Neural cell (in vitro differentiated cells): ENCODE measurements at regions not wholly inside any gene's neighbourhood (a gene's known extent, or its start where the extent isn't known, plus 50 kb on each side); places are given as distances from the start of the nearest gene placed in this dataset.
"Not testable (repeated sequence)": the region's sequence is repeated elsewhere in the genome, so short reads cannot be mapped to it uniquely, and the experiment has no call there.

Experiments
- H2AFZ ChIP-seq: fragments of 200-600, 300-800 bp; sonication (generic), shearing (Covaris generic); 2 replicates; pipeline ENCODE4 v1.6.0; 2014; ENCODE audit warnings: low read depth, mild to moderate bottlenecking, antibody characterized with exemption, low read length, moderate library complexity
- H3F3A ChIP-seq: fragments of 200-600 bp; shearing (Covaris generic); 2 replicates; pipeline ENCODE4 v1.6.1; 2016; ENCODE audit warnings: mild to moderate bottlenecking, moderate library complexity, mixed read lengths, antibody characterized with exemption, low read length; ENCODE audit not compliant: insufficient read depth, poor library complexity, severe bottlenecking
- H3K27ac ChIP-seq: fragments of 200-600, 300-800 bp; sonication (generic), shearing (Covaris generic); 2 replicates; pipeline ENCODE4 v1.5.1; 2014; ENCODE audit warnings: mild to moderate bottlenecking, low read length, moderate library complexity
- H3K27me3 ChIP-seq: fragments of 300-800, 200-600 bp; sonication (generic), shearing (Covaris generic); 2 replicates; pipeline ENCODE4 v1.6.0; 2014; ENCODE audit warnings: mild to moderate bottlenecking, low read depth, low read length, moderate library complexity; ENCODE audit not compliant: insufficient read depth
- H3K36me3 ChIP-seq: fragments of 300-800, 200-600 bp; sonication (generic), shearing (Covaris generic); 2 replicates; pipeline ENCODE4 v1.5.1; 2014; ENCODE audit warnings: mild to moderate bottlenecking, antibody characterized with exemption, low read length, moderate library complexity; ENCODE audit not compliant: insufficient read depth
- H3K4me2 ChIP-seq: fragments of 300-800, 200-600 bp; sonication (generic), shearing (Covaris generic); 2 replicates; pipeline ENCODE4 v1.6.0; 2014; ENCODE audit warnings: mild to moderate bottlenecking, low read length
- H3K4me3 ChIP-seq: fragments of 300-800, 200-600 bp; sonication (generic), shearing (Covaris generic); 2 replicates; pipeline ENCODE4 v1.5.1; 2014; ENCODE audit warnings: mild to moderate bottlenecking, low read length, moderate library complexity
- H3K79me2 ChIP-seq: fragments of 200-600 bp; shearing (Covaris generic); replicated peaks from 2 replicates; pipeline ENCODE4 v1.6.0; 2014; ENCODE audit warnings: mild to moderate bottlenecking, low read length, moderate library complexity; ENCODE audit not compliant: insufficient read depth
- H3K9ac ChIP-seq: fragments of 300-800, 200-600 bp; sonication (generic), shearing (Covaris generic); 2 replicates; pipeline ENCODE4 v1.6.1; 2016; ENCODE audit warnings: mild to moderate bottlenecking, low read length, mixed read lengths
- H3K9me2 ChIP-seq: fragments of 200-600 bp; shearing (Covaris generic); 2 replicates; pipeline ENCODE4 v1.6.1; 2016; ENCODE audit warnings: mild to moderate bottlenecking, low read length, mixed read lengths; ENCODE audit not compliant: insufficient read depth
- H3K9me3 ChIP-seq: fragments of 200-600, 300-800 bp; sonication (generic), shearing (Covaris generic); 2 replicates; pipeline ENCODE4 v1.6.1; 2016; ENCODE audit warnings: mild to moderate bottlenecking, mixed run types, low read length, moderate library complexity, mixed read lengths
- H4K20me1 ChIP-seq: fragments of 200-600 bp; shearing (Covaris generic); 2 replicates; pipeline ENCODE4 v1.6.1; 2016; ENCODE audit warnings: mild to moderate bottlenecking, mixed run types; ENCODE audit not compliant: insufficient read depth

GRCh38 chr7:55743454-55743717 is 119.2 kb downstream of the SEPTIN14 start:
- H3K36me3 ChIP-seq, H3K4me3 ChIP-seq: not testable (repeated sequence)

GRCh38 chr7:55742651-55743453 is 119.7 kb downstream of the SEPTIN14 start:
- not testable (repeated sequence) for H3K27me3 ChIP-seq, H3K36me3 ChIP-seq, H3K4me3 ChIP-seq, H2AFZ ChIP-seq, H3K27ac ChIP-seq, H4K20me1 ChIP-seq, H3K79me2 ChIP-seq, H3F3A ChIP-seq, H3K9ac ChIP-seq, H3K9me3 ChIP-seq, H3K9me2 ChIP-seq, H3K4me2 ChIP-seq

More at GRCh38 chr7:55743454-55743717, 119.2 kb downstream of the SEPTIN14 start:
- not testable (repeated sequence) for H3K79me2 ChIP-seq, H3K4me2 ChIP-seq, H3K9me2 ChIP-seq, H3K27me3 ChIP-seq, H3F3A ChIP-seq, H3K9me3 ChIP-seq, H3K27ac ChIP-seq, H2AFZ ChIP-seq, H4K20me1 ChIP-seq, H3K9ac ChIP-seq

- not testable (repeated sequence) for H2AFZ ChIP-seq, H3K4me3 ChIP-seq, H3F3A ChIP-seq, H3K27ac ChIP-seq, H3K9ac ChIP-seq, H4K20me1 ChIP-seq, H3K79me2 ChIP-seq, H3K9me3 ChIP-seq, H3K4me2 ChIP-seq, H3K9me2 ChIP-seq, H3K27me3 ChIP-seq, H3K36me3 ChIP-seq
Observed at GRCh38 chr7:55741721-55742631, 120.6 kb downstream of the SEPTIN14 start.

- not testable (repeated sequence) for H3K9me2 ChIP-seq, H3K9ac ChIP-seq, H3F3A ChIP-seq, H3K4me3 ChIP-seq, H3K9me3 ChIP-seq, H3K4me2 ChIP-seq, H3K27ac ChIP-seq, H3K27me3 ChIP-seq, H4K20me1 ChIP-seq, H3K36me3 ChIP-seq, H3K79me2 ChIP-seq, H2AFZ ChIP-seq
Observed at GRCh38 chr7:55740633-55741250, 121.8 kb downstream of the SEPTIN14 start.

- H3K27ac ChIP-seq = not testable (repeated sequence)
Observed at GRCh38 chr7:55740053-55740452, 122.5 kb downstream of the SEPTIN14 start.

GRCh38 chr7:55736641-55737221 is 125.8 kb downstream of the SEPTIN14 start:
- H3F3A ChIP-seq, H3K4me3 ChIP-seq, H3K9me2 ChIP-seq, H3K36me3 ChIP-seq, H2AFZ ChIP-seq, H3K27ac ChIP-seq, H3K9me3 ChIP-seq, H4K20me1 ChIP-seq, H3K4me2 ChIP-seq, H3K27me3 ChIP-seq, H3K9ac ChIP-seq, H3K79me2 ChIP-seq: not testable (repeated sequence)

More at GRCh38 chr7:55740053-55740452, 122.5 kb downstream of the SEPTIN14 start:
- not testable (repeated sequence) for H3K9ac ChIP-seq, H3K9me3 ChIP-seq, H3K79me2 ChIP-seq, H3K4me3 ChIP-seq, H3K27me3 ChIP-seq, H3K36me3 ChIP-seq, H2AFZ ChIP-seq, H3K9me2 ChIP-seq, H3F3A ChIP-seq, H3K4me2 ChIP-seq, H4K20me1 ChIP-seq
